Suppressor macrophage treated with lipopolysaccharide for 4 hours (primary cell): ENCODE measurements at regions not wholly inside any gene's neighbourhood (a gene's known extent, or its start where the extent isn't known, plus 50 kb on each side); places are given as distances from the start of the nearest gene placed in this dataset.

ENCODE experiments used
- DNase-seq: peaks from one replicate; pipeline ENCODE4 v3.0.0-alpha.2; 2020

GRCh38 chr12:127909041-127909440, 357.9 kb upstream of the TMEM132C start:
- no peak for DNase-seq

DNA sequence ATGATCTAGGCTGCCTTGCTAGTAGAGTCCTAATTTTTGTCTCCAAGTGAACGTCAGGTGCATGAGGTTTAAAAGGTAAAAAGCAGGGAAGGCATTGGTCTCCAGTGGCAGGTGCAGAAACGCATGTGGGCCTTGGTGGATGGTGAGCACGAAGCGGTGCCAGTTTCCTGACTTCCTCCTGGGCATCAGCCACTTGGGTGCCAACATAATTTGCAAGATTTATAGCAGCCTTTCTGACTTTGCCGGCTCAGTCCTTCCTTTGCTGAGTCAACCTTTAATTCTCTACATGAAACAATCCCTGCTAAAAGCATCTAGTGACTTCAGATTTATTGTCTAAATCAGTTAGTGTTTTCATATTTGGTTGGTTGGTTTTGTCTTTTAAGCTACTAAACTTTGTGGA, 355.7 kb upstream of the TMEM132C start:
- DNase-seq, result no peak

DNA sequence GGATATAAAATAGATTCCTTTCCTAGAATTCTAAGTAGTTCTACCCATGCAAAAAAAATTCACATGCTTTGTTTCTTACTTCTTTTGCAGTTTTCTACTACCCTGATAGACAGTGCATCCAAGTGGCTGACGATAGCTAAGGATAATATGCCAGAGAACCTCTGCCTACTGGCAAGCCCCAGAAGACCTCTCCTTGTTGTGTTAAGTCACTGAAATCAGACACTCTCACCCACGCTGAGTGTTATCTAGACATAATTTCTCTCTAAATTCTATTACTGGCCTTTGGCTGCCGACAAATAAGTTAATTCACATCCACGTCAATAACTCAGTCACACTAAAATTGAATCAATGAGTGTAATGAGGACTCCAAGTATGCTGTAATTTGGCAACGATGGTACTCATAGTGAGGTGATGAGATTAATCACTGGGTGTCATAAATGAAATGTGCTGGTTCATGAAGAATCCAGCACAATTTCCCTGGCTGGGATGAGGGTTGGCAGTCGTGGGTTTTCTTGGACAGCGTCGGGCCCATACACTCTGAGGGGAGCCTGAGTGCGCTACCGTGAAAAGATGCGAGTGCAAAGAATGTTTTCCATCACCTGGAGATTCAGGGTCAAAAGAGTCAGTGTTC, 354.8 kb upstream of the TMEM132C start:
- no peak for DNase-seq

- DNase-seq, result no peak
Measured at GRCh38 chr12:127923501-127923900, 343.5 kb upstream of the TMEM132C start.

DNA sequence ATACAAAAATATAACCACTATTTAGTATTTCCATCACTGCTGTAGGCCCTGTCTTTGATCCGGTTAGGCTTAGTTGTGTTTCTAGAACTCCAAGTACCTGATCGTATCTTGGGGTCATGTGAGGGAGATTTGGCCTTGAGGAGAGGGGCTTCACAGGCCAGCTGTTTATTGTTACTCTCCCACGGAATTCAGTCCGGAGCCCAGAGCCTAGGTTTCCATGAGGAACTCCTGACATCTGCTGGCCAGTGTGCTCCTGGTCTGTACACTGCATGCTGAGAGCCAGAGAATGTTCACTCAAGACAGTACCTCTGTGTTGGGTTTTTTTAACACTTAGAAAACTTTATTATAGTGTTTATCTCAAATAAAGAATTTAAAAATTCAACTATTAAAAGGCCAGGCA, 341.0 kb upstream of the TMEM132C start:
- no peak for DNase-seq

DNA sequence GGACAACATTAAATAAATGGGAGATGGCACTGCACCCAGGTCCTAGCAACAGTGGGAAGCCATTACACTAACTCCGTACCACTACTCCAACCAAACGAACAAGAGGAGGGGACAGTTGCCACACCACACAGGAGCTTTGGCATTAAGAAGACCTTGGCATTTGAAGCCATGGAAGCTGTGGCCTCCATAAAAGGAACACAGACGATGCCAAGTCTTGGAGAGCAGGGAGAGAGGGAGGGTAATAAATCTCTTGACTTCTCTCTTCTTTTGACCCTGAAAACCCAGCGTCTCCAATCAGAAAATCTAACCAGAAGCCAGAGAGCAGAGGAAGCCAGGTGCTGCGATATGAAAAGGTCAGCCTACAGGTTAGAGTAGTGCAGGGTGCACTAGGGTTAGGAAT, 338.8 kb upstream of the TMEM132C start:
- no peak for DNase-seq

DNA sequence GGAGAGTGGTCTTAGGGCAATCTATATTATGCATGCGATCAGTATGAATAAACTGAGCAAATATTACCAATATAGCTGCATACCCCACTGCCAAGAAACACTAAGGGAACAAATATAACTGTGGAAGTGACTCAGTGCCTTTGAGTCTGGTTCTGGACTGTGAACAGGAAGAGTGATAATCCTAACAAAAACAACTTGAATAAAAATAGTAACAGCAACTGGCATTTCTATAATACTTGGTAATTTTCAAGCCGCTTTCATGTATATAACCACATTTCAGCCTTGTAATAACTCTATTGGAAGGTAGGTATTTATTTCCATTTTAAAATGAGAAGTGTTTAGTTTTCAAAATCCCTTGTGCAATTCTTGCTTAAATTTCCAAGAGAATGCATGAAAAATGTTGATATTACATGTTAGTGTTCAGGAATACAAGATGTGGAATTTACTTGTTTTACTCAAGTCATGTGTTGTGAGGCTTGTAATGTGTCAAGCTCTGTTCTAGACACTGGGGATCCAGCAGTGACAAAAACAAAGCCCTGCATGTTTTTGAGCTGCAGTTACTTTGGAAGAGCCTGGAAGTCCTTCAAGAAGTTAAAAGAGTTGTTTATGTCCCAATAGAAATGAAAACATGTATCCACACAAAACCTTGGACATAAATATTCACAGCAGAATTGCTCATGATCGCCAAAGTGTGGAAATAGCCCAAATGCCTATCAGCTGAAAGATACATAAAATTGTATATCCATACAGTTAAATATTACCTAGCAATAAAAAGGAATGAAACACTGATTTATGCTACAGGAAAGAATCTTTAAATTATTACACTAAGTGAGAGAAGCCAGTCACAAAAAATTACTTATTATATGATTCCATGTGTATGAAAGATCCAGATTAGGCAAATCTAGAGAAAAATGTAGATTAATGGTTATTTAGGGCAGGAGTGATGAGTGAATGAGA, 338.1 kb upstream of the TMEM132C start:
- DNase-seq, result no peak

GRCh38 chr12:127930122-127930521, 336.8 kb upstream of the TMEM132C start:
- DNase-seq, result no peak

- DNase-seq, result no peak
Measured at GRCh38 chr12:127934409-127934808, 332.6 kb upstream of the TMEM132C start.

DNA sequence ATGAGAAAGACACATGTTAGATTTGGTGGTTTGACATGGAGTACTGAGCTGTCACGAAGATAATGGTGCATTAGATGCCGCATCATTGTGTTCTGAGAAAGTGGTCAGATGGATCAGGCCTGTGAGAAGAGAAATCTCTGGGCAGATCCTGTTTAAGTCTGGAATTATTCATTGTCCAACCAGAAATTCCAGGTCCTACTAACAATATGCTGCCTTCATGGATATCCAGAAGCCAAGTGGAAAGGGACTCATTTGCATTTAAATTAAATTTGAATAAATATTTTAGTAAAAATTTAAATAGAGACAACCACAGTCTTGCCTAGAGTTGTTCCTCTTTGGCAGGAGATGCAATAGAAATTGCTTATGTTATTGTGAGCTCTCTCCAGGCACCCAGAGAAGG, 330.5 kb upstream of the TMEM132C start:
- DNase-seq, result no peak

DNA sequence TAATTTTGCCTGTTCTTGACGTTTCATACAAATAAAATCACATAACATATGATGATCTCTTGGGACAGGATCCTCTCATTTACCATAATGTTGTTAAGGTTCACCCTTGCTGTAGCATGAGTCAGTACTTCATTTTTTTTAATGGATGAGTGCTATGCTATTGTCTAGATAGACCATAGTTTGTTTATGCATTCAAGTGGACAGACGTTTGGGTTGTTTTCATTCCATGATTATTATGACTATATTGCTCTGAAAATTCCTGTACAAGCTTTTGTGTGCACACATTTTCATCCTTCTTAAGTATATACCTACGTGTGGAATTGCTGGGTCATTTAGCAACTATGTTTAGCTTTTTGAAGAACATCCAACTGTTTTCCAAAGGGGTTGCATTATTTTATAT, 325.6 kb upstream of the TMEM132C start:
- DNase-seq, result no peak

DNA sequence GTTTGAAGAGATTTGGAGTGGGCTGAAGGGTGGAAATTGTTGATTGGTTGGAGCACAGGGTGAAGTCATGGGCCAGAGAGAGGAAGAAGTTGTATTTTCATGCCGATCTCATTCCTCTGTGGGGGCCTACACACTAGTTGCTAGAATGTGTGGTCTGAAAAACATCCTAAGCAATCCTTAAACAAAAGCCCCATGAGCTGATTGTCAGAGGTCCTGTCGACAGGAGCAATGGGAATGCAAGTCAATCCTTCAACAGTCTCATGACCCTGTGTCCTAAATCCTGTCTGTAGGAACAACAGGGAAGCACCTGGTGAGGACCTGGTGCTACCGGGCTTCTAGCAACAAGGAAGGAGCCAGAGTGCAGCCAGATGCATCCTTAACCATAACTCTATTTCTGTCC, 324.0 kb upstream of the TMEM132C start:
- no peak for DNase-seq

DNA sequence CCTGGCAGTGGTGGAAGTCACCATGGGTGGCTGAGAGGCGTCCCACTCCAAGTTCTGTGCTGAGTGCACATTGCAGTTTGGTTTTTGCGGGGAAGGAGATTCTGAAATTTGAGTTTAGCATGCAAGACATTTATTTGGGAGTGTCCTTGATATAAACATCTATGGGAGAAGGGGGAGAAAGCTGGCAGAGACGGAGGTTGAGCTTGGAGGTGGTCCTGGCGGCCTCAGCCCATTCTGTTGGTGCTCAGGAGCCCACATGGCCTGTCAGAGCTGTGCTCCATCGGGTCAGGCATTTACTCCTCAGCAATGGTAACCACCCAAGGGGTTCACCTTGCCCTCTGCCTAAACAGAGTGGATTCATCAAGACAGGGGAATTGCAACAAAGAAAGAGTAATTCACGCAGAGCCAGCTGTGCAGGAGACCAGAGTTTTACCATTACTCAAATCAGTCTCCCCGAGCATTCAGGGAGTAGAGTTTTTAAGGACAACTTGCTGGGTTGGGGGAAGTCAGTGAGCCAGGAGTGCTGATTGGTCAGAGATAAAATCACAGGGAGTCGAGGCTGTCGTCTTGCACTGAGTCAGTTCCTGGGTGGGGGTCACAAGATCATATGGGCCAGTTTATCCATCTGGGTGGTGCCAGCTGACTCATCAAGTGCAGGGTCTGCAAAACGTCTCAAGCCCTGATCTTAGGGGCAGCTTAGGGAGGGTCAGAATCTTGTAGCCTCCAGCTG, 323.3 kb upstream of the TMEM132C start:
- no peak for DNase-seq

DNA sequence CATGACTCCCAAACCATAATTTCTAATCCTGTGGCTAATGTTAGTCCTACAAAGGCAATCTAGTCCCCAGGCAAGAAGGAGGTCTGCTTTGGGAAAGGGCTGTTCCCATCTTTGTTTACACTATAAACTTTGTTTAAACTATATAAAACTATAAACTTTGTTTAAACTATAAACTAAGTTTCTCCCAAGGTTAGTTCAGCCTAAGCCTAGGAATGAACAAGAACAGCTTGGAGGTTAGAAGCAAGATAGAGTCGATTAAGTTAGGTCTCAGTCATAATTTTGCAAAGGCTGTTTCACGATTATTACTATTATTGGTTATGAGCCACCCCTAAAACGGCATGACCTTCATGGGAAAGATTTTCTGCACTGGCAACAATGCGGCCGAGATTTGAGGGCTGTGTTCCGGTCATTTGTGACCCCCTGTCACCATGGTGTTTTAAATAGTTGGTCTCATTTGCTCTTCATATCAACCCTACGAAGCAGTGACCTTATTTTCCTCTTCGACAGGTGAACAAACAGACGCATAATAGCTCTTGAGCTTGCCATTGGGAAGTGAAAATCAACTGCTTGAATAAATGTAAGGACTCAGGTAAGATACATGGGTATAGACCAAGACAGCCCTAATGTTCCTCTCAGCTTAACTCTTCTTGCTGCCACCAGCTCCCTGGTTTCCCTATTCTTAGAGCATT, 322.6 kb upstream of the TMEM132C start:
- DNase-seq, result no peak

GRCh38 chr12:127957001-127957660, 309.8 kb upstream of the TMEM132C start:
- DNase-seq, result no peak

- no peak for DNase-seq
Measured at GRCh38 chr12:127962303-127962702, 304.7 kb upstream of the TMEM132C start.

DNA sequence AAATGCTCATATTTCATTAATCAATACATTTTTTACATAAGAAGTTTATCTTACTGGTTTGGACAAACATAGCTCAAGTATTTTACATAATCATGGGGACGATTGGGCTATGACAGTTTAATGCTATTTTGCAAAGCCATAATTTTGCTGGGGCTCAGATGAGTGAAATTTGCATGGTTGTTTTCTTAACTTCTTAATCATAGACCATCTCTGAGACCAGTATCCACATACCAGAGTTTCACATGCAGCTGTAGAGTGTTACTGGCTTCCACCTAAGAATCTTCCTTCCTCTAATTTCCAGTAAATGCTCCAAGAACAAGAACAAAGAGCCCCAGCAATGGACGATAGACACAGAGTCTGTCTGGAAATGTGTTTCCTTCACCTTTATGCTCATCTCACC, 303.0 kb upstream of the TMEM132C start:
- DNase-seq, result no peak

DNA sequence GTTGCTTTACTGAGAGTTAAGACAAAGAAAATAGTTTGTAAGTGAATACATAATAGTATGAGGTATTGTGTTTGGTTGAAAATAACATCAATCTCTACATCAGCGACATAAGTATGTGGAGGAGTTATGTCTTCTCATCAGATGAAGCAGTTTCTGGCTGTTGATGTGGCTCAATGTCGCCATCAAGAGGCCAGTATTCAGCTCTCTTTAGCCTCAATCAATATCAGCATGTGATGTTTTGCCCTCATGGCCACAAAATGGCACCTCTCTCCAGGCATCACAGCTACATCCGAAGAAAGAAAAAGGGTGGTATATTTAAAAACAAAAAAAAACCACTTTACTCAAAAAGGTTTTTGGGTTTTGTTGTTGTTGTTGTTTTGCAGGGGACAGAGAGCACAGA, 302.3 kb upstream of the TMEM132C start:
- no peak for DNase-seq

DNA sequence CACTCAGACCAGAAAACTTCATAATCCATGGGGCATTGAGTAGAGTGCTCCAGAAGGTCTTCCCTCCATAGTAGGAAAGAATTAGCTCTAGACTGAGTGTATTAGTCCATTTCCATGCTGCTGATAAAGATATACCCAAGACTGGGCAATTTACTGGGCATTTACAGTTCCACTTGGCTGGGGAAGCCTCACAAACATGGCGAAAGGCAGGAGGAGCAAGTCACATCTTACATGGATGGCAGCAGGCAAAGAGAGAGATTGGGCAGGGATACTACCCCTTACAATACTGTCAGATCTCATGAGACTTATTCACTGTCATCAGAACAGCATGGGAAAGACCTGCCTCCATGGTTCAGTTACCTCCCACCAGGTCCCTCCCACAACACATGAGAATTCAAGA, 300.6 kb upstream of the TMEM132C start:
- no peak for DNase-seq

GRCh38 chr12:127970491-127970890, 296.5 kb upstream of the TMEM132C start:
- DNase-seq, result no peak

DNA sequence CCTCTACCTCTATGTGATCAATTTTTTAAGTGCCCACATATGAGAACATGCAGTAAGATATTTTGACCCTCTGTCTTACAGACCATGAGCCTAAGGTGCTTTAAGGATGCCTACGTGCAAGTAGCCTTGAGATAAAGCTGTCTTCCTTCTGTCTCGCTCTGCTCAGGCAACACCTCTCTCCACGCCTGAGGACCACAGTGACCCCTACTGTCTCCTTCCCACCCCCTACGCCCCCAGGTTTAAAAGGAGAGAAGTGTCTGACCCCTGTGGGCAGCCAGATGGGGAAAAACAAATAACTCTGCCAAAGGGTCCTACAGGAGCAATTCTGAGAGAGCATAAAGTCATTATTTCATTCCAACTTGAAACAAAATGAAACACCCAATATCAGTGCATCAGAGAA, 286.4 kb upstream of the TMEM132C start:
- DNase-seq, result no peak

GRCh38 chr12:127981875-127982274, 285.1 kb upstream of the TMEM132C start:
- DNase-seq, result no peak
